IMR-90 (cell line): ENCODE measurements at regions not wholly inside any gene's neighbourhood (a gene's known extent, or its start where the extent isn't known, plus 50 kb on each side); places are given as distances from the start of the nearest gene placed in this dataset.

Source experiments
- ATAC-seq: fragments of 200-7000 bp; cut with Tn5 transposase; 2 replicates; pipeline ENCODE4 v1.9.1; 2020; ENCODE audit warnings: low read depth, mild to moderate bottlenecking, moderate library complexity
- BruUV-seq: library from RNA; stranded (reverse); fragments of 400-500 nt; replicated peaks from 2 replicates; lab custom pipeline; 2021; lab: Mats Ljungman, UMichigan
- CTCF ChIA-PET: fragments of 300-600 bp; formaldehyde crosslinking; extraction: SDS; loops from one replicate; lab custom pipeline; 2021; ENCODE audit warnings: antibody characterized with exemption; lab: Yijun Ruan, JAX
- POLR2A ChIA-PET: fragments of 300-600 bp; sonication (Branson Sonifier 250); formaldehyde crosslinking; loops from one replicate; lab custom pipeline; 2022; ENCODE audit warnings: antibody characterized with exemption; ENCODE audit not compliant: unreplicated experiment; lab: Charles Lee
- DNase-seq: peaks from one replicate; pipeline ENCODE4 v3.0.0; 2013
- H2AFZ ChIP-seq: replicated peaks from 2 replicates; pipeline ENCODE3; 2013; ENCODE audit warnings: low read length, mild to moderate bottlenecking; ENCODE audit not compliant: poor library complexity
- H2AK5ac ChIP-seq: 2 replicates; pipeline ENCODE4 v1.6.1; 2013; ENCODE audit warnings: low read depth, low read length, inconsistent platforms
- H2AK9ac ChIP-seq: replicated peaks from 2 replicates; pipeline ENCODE3; 2013; ENCODE audit warnings: mild to moderate bottlenecking, low read depth, low read length, moderate library complexity; ENCODE audit not compliant: poor library complexity
- H2BK120ac ChIP-seq: 2 replicates; pipeline ENCODE4 v1.6.1; 2013; ENCODE audit warnings: low read depth, low read length, inconsistent platforms
- H2BK15ac ChIP-seq: 3 replicates; pipeline ENCODE4 v1.6.1; 2013; ENCODE audit warnings: low read depth, low read length, inconsistent platforms
- H2BK20ac ChIP-seq: 2 replicates; pipeline ENCODE4 v1.6.1; 2013; ENCODE audit warnings: low read depth, mild to moderate bottlenecking, inconsistent platforms, low read length, moderate library complexity
- H2BK5ac ChIP-seq: 2 replicates; pipeline ENCODE4 v1.6.1; 2013; ENCODE audit warnings: mild to moderate bottlenecking, low read depth, low read length, inconsistent platforms; ENCODE audit not compliant: poor library complexity, severe bottlenecking
- H3K14ac ChIP-seq: replicated peaks from 2 replicates; pipeline ENCODE4 v1.6.1; 2013; ENCODE audit warnings: low read depth, low read length, inconsistent platforms
- H3K18ac ChIP-seq: 2 replicates; pipeline ENCODE4 v1.6.1; 2013; ENCODE audit warnings: low read depth, low read length, control low read depth
- H3K23ac ChIP-seq: 2 replicates; pipeline ENCODE4 v1.6.1; 2013; ENCODE audit warnings: low read depth, low read length, inconsistent platforms
- H3K27ac ChIP-seq: 2 replicates; pipeline ENCODE4 v1.5.1; 2013; ENCODE audit warnings: mild to moderate bottlenecking, control low read depth, low read length; ENCODE audit not compliant: insufficient read depth
- H3K27me3 ChIP-seq: 2 replicates; pipeline ENCODE4 v1.6.1; 2013; ENCODE audit warnings: low read length; ENCODE audit not compliant: control insufficient read depth, insufficient read depth
- H3K36me3 ChIP-seq: 2 replicates; pipeline ENCODE4 v1.6.1; 2013; ENCODE audit warnings: low read length, mixed read lengths; ENCODE audit not compliant: control insufficient read depth, insufficient read depth
- H3K4ac ChIP-seq: 2 replicates; pipeline ENCODE4 v1.6.1; 2013; ENCODE audit warnings: low read depth, low read length, inconsistent platforms
- H3K4me1 ChIP-seq: 2 replicates; pipeline ENCODE4 v1.6.1; 2013; ENCODE audit warnings: low read length, mixed read lengths; ENCODE audit not compliant: control insufficient read depth, insufficient read depth
- H3K4me2 ChIP-seq: 2 replicates; pipeline ENCODE4 v1.6.1; 2013; ENCODE audit warnings: low read depth, mild to moderate bottlenecking, control low read depth, low read length, moderate library complexity
- H3K4me3 ChIP-seq: 2 replicates; pipeline ENCODE4 v1.5.1; 2013; ENCODE audit warnings: low read depth, mild to moderate bottlenecking, control low read depth, low read length, moderate library complexity; ENCODE audit not compliant: insufficient read depth
- H3K56ac ChIP-seq: 2 replicates; pipeline ENCODE4 v1.6.1; 2013; ENCODE audit warnings: low read length, inconsistent platforms; ENCODE audit not compliant: insufficient read depth; ENCODE audit errors: extremely low read depth
- H3K79me1 ChIP-seq, 2 experiments: 2 replicates each; pipeline ENCODE4 v1.6.1; 2013; ENCODE audit warnings: low read length in 2 of 2, inconsistent platforms in 1 of 2, low read depth in 1 of 2
- H3K9ac ChIP-seq: 2 replicates; pipeline ENCODE4 v1.6.1; 2013; ENCODE audit warnings: low read depth, low read length, control low read depth
- H3K9me1 ChIP-seq: 2 replicates; pipeline ENCODE4 v1.6.1; 2013; ENCODE audit warnings: low read length, inconsistent platforms; ENCODE audit not compliant: insufficient read depth
- H3K9me3 ChIP-seq: 2 replicates; pipeline ENCODE4 v1.6.1; 2013; ENCODE audit warnings: low read length; ENCODE audit not compliant: control insufficient read depth, insufficient read depth
- H4K20me1 ChIP-seq: 2 replicates; pipeline ENCODE4 v1.6.1; 2013; ENCODE audit warnings: low read length, inconsistent platforms; ENCODE audit not compliant: insufficient read depth
- H4K5ac ChIP-seq: 2 replicates; pipeline ENCODE4 v1.6.1; 2013; ENCODE audit warnings: mild to moderate bottlenecking, low read depth, low read length, control low read depth
- H4K8ac ChIP-seq, 2 experiments: 2 replicates each; pipeline ENCODE4 v1.6.1; 2013; ENCODE audit warnings: low read depth in 2 of 2, low read length in 2 of 2, control low read depth in 1 of 2, inconsistent platforms in 1 of 2
- H4K91ac ChIP-seq: 2 replicates; pipeline ENCODE4 v1.6.1; 2013; ENCODE audit warnings: low read depth, low read length, inconsistent platforms; ENCODE audit not compliant: insufficient read depth
- CEBPB ChIP-seq: IDR thresholded peaks from 2 replicates; pipeline ENCODE4 v1.6.1; 2012; ENCODE audit warnings: low read depth, low read length, improper control_type of control experiment
- CHD1 ChIP-seq: IDR thresholded peaks from 2 replicates; pipeline ENCODE4 v1.6.1; 2012; ENCODE audit warnings: low read depth, low read length, improper control_type of control experiment
- CTCF ChIP-seq: conservative IDR thresholded peaks from 2 replicates; pipeline ENCODE4 v1.5.1; 2012; ENCODE audit warnings: mild to moderate bottlenecking, low read depth, low read length, improper control_type of control experiment
- RAD21 ChIP-seq: IDR thresholded peaks from 2 replicates; pipeline ENCODE4 v1.6.1; 2012; ENCODE audit warnings: low read length, improper control_type of control experiment
- RFX5 ChIP-seq: IDR thresholded peaks from 2 replicates; pipeline ENCODE4 v1.8.0; 2012; ENCODE audit warnings: low read depth, mild to moderate bottlenecking, low read length, moderate library complexity
- SMC3 ChIP-seq: fragments of 150-350 bp; IDR thresholded peaks from 2 replicates; pipeline ENCODE4 v1.6.1; 2016; ENCODE audit warnings: low read depth, mild to moderate bottlenecking, antibody characterized with exemption, low read length, moderate library complexity
- WGBS, 2 experiments: methylation state at CpG; one replicate each; pipeline versions ENCODE4 v1.1.5 to v1.1.7; 2013; ENCODE audit warnings: missing lambda C conversion rate in 2 of 2; ENCODE audit not compliant: insufficient read length in 1 of 2; ENCODE audit errors: extremely low coverage in 2 of 2; 5-methylcytosine and 5-hydroxymethylcytosine counted together
- dilution Hi-C: fragments of 300-500 bp; cut with HindIII; formaldehyde crosslinking; loops from one replicate; pipeline ENCODE4 v1.14.3; 2018; ENCODE audit warnings: low sequenced_read_pairs; ENCODE audit not compliant: unreplicated experiment
- in situ Hi-C: fragments of 300-500 bp; cut with MboI; formaldehyde crosslinking; loops from 3 replicates; pipeline ENCODE4 v1.14.3; 2019; ENCODE audit warnings: low sequenced_read_pairs, inconsistent platforms, mixed read lengths
- intact Hi-C: fragments of 100-400 bp; cut with micrococcal nuclease; formaldehyde crosslinking; loops from 2 replicates; pipeline ENCODE4 v1.10.0; 2022
- TF ChIP-seq, protein P1 (sequence below): fragments of 150-350 bp; IDR thresholded peaks from 2 replicates; pipeline ENCODE4 v1.6.1; 2016; ENCODE audit warnings: low read depth, mild to moderate bottlenecking, low read length, moderate library complexity, borderline replicate concordance

DNA sequence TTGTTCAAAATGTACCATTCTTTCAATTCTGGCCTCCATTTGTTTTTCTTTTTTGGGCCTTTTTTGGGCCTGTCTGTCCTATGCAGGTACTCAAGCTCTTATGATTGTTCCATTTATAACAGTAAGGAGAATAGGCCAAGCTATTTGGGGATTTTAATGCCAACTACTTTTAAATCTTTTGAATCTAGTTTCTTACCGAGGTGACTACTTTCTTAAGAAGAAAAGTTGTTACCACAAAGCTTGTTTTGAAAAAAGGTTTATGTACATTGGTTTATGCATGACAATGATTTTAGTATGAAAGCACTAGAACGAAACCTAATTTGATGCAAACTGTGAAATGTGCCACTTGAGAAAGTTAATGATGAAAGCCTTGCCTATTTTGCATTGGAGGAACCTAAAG lies 98.3 kb upstream of the MTHFD1L start:
- H2BK5ac ChIP-seq: no peak overlapping the region
- no peaks in the 10 kb centered on the region for H4K20me1 ChIP-seq
- no TSS peak for BruUV-seq
- no peak overlapping the region for H3K56ac ChIP-seq
- ChIA-PET CTCF (interaction anchor here (0.6 kb wide), 1 partner anchor 36 kb away, joined by 3 read pairs; no protein-coding TSS in a partner anchor), POLR2A (no interaction called here)
- H2AK9ac ChIP-seq: no peak overlapping the region
- no peak overlapping the region for H3K27ac ChIP-seq
- no peak overlapping the region for H4K5ac ChIP-seq
- H3K4me2 ChIP-seq: no peak overlapping the region
- no peak overlapping the region for H3K4me3 ChIP-seq
- intact Hi-C loops: no loop called here
- dilution Hi-C loops: no loop called here
- no peak overlapping the region for H3K14ac ChIP-seq
- H2BK20ac ChIP-seq: no peak overlapping the region
- no peak overlapping the region for H2AK5ac ChIP-seq
- H3K36me3 ChIP-seq: no peaks in the 10 kb centered on the region
- no peak overlapping the region for H3K23ac ChIP-seq
- H3K4me1 ChIP-seq: no peaks in the 10 kb centered on the region
- H3K9me3 ChIP-seq: no peaks in the 10 kb centered on the region
- ATAC-seq (no peak), DNase-seq (no peak)
- H4K8ac ChIP-seq: no peak overlapping the region
- no peak overlapping the region for H3K9ac ChIP-seq
- no peaks in the 10 kb centered on the region for H3K79me1 ChIP-seq
- H4K91ac ChIP-seq: no peak overlapping the region
- no peak overlapping the region for H2BK15ac ChIP-seq
- 83% methylated on average over 1 of the region's 2 CpGs; no CpG with 5 or more reads in 1 of the 2 experiments for WGBS, 2 experiments
- no peak overlapping the region for H3K4ac ChIP-seq
- H3K18ac ChIP-seq: no peak overlapping the region
- no peaks in the 10 kb centered on the region; the same call in 1 of the 2 replicates for H3K9me1 ChIP-seq
- H3K27me3 ChIP-seq: no peaks in the 10 kb centered on the region
- H2AFZ ChIP-seq: no peak overlapping the region
- no peak overlapping the region for H2BK120ac ChIP-seq
- in situ Hi-C loops: no loop called here
- TF ChIP-seq, protein P1, sequence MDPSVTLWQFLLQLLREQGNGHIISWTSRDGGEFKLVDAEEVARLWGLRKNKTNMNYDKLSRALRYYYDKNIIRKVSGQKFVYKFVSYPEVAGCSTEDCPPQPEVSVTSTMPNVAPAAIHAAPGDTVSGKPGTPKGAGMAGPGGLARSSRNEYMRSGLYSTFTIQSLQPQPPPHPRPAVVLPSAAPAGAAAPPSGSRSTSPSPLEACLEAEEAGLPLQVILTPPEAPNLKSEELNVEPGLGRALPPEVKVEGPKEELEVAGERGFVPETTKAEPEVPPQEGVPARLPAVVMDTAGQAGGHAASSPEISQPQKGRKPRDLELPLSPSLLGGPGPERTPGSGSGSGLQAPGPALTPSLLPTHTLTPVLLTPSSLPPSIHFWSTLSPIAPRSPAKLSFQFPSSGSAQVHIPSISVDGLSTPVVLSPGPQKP: no peak
- TF ChIP-seq CHD1: no peak
- no peak for TF ChIP-seq CTCF
- no peak for TF ChIP-seq SMC3
- TF ChIP-seq CEBPB: no peak
- no peak for TF ChIP-seq RFX5
- no peak for TF ChIP-seq RAD21
